ENCODE measurements at regions not wholly inside any gene's neighbourhood (a gene's known extent, or its start where the extent isn't known, plus 50 kb on each side); places are given as distances from the start of the nearest gene placed in this dataset.

GRCh38 chr20:48284315-48284714 lies 499.0 kb upstream of the SULF2 start:
- no peaks in the 10 kb centered on the region for H3K79me2 ChIP-seq (ENCODE audit: insufficient read depth, low read length)
- in situ Hi-C loops (cut with HindIII; ENCODE audit: extremely low pct_ligation_motif_present, low pct_unique_long_range_greater_than_20kb) (no loop called here), intact Hi-C loops (cut with micrococcal nuclease; ENCODE audit: unreplicated experiment) (no loop called here)
- H3K4me3 ChIP-seq (replicated peaks in 1 of 3; ENCODE audit: insufficient read depth in 1 of 3, low read depth in 2 of 3, low read length in 3 of 3): no peak overlapping the region
- peaks cover 67% of the 10 kb centered on the region for H3K4me1 ChIP-seq (ENCODE audit: insufficient read depth, low read length)
- no peak overlapping the region for H2AFZ ChIP-seq (ENCODE audit: low read length)
- TF ChIP-seq JDP2 (CRISPR knock-in tag; IDR thresholded peaks at IDR 0.05; ENCODE audit: borderline replicate concordance) (no peak), DMAP1 (CRISPR knock-in tag; IDR thresholded peaks at IDR 0.05) (0 out of 2 replicates have a peak, but pooled peaks have one; percentile 4)
- no TSS peak for BruUV-seq (replicated peaks)
- H3K27ac ChIP-seq (ENCODE audit: extremely low read length, insufficient read depth, low read length): no peak overlapping the region
- H3K9me3 ChIP-seq (ENCODE audit: low read length): no peaks in the 10 kb centered on the region
- H4K20me1 ChIP-seq (ENCODE audit: insufficient read depth, low read length): no peaks in the 10 kb centered on the region
- ChIA-PET POLR2A (no interaction called here), CTCF (ENCODE audit: low intra/inter-chr PET ratio, low total read pairs) (no interaction called here)
- 44% methylated on average over 4 of the region's 4 CpGs for WGBS (ENCODE audit: low lambda C conversion rate)
- no peak for FAIRE-seq
- ATAC-seq: no peak
- no peak overlapping the region for H3K9ac ChIP-seq (ENCODE audit: insufficient read depth, low read depth, low read length)
- peaks cover 0 to 3% of the 10 kb centered on the region in 2 experiments; a peak in 2 of 5 replicates for H3K27me3 ChIP-seq (ENCODE audit: control insufficient read depth in 1 of 2, insufficient read depth in 2 of 2, low read length in 2 of 2)
- no peaks in the 10 kb centered on the region for H3K36me3 ChIP-seq (replicated peaks in 1 of 2; ENCODE audit: control insufficient read depth in 1 of 2, insufficient read depth in 2 of 2, low read length in 2 of 2)
- no peak overlapping the region for H3K4me2 ChIP-seq (ENCODE audit: low read depth, low read length)
- no peak for DNase-seq (ENCODE audit: low spot score)

GRCh38 chr20:48283470-48284110 lies 498.3 kb upstream of the SULF2 start:
- peaks cover 61% of the 10 kb centered on the region for H3K4me1 ChIP-seq (ENCODE audit: insufficient read depth, low read length)
- DNase-seq (ENCODE audit: low spot score) (peak; percentile 82), ATAC-seq (peak; percentile 63), FAIRE-seq (no peak)
- H3K4me3 ChIP-seq (replicated peaks in 1 of 3; ENCODE audit: insufficient read depth in 1 of 3, low read depth in 2 of 3, low read length in 3 of 3): no peak overlapping the region
- H3K9ac ChIP-seq (ENCODE audit: insufficient read depth, low read depth, low read length): no peak overlapping the region
- no peak overlapping the region for H2AFZ ChIP-seq (ENCODE audit: low read length)
- H3K9me3 ChIP-seq (ENCODE audit: low read length): no peaks in the 10 kb centered on the region
- H3K79me2 ChIP-seq (ENCODE audit: insufficient read depth, low read length): no peaks in the 10 kb centered on the region
- intact Hi-C loops (cut with micrococcal nuclease; ENCODE audit: unreplicated experiment): no loop called here
- BruUV-seq (replicated peaks): no TSS peak
- no peaks in the 10 kb centered on the region for H3K36me3 ChIP-seq (replicated peaks in 1 of 2; ENCODE audit: control insufficient read depth in 1 of 2, insufficient read depth in 2 of 2, low read length in 2 of 2)
- in situ Hi-C loops (cut with HindIII; ENCODE audit: extremely low pct_ligation_motif_present, low pct_unique_long_range_greater_than_20kb): no loop called here
- no peaks in the 10 kb centered on the region for H4K20me1 ChIP-seq (ENCODE audit: insufficient read depth, low read length)
- no peaks in the 10 kb centered on the region for H3K27me3 ChIP-seq (ENCODE audit: control insufficient read depth in 1 of 2, insufficient read depth in 2 of 2, low read length in 2 of 2)
- peak overlapping the region; percentile 15; the same call in 1 of the 2 replicates for H3K4me2 ChIP-seq (ENCODE audit: low read depth, low read length)
- ChIA-PET POLR2A (interaction anchor here (1.8 kb wide), 1 partner anchor 13 kb away, joined by 5 read pairs; no protein-coding TSS in a partner anchor), CTCF (ENCODE audit: low intra/inter-chr PET ratio, low total read pairs) (no interaction called here)
- no peak overlapping the region for H3K27ac ChIP-seq (ENCODE audit: extremely low read length, insufficient read depth, low read length)
- WGBS (ENCODE audit: low lambda C conversion rate): 16% methylated on average over 13 of the region's 13 CpGs
- TF ChIP-seq ZNF777 (CRISPR knock-in tag; IDR thresholded peaks at IDR 0.05) (no peak), ZBTB7B (CRISPR knock-in tag; IDR thresholded peaks at IDR 0.05) (no peak), ZNF496 (CRISPR knock-in tag; IDR thresholded peaks at IDR 0.05; ENCODE audit: insufficient replicate concordance) (no peak), KLF13 (CRISPR knock-in tag; IDR thresholded peaks at IDR 0.05) (no peak), USF2 (IDR thresholded peaks at IDR 0.05; ENCODE audit: low read depth, low read length) (0 out of 2 replicates have a peak, but pooled peaks have one; percentile 1), USF2 (CRISPR knock-in tag; IDR thresholded peaks at IDR 0.05; ENCODE audit: borderline replicate concordance) (no peak; the same call in 1 of the 2 replicates), SOX5 (CRISPR knock-in tag; IDR thresholded peaks at IDR 0.05; ENCODE audit: borderline replicate concordance) (peak; percentile 90), ZNF44 (CRISPR knock-in tag; IDR thresholded peaks at IDR 0.05) (no peak), ZNF264 (CRISPR knock-in tag; IDR thresholded peaks at IDR 0.05) (no peak), ZNF644 (CRISPR knock-in tag; IDR thresholded peaks at IDR 0.05; ENCODE audit: low read depth) (peak; percentile 85), ELF4 (CRISPR knock-in tag; IDR thresholded peaks at IDR 0.05; ENCODE audit: borderline replicate concordance) (no peak), ADNP (CRISPR knock-in tag; IDR thresholded peaks at IDR 0.05) (no peak), ZNF670 (CRISPR knock-in tag; IDR thresholded peaks at IDR 0.05; ENCODE audit: borderline replicate concordance) (no peak), HCFC1 (IDR thresholded peaks at IDR 0.05; ENCODE audit: low read depth, low read length) (no peak), GTF2F1 (IDR thresholded peaks at IDR 0.05; ENCODE audit: low read length) (no peak), KDM2A (CRISPR knock-in tag; IDR thresholded peaks at IDR 0.05; ENCODE audit: borderline replicate concordance, low read depth) (peak; percentile 47; the same call in 1 of the 2 replicates), ZNF430 (CRISPR knock-in tag; IDR thresholded peaks at IDR 0.05) (peak; percentile 94), AGO1 (IDR thresholded peaks at IDR 0.05; ENCODE audit: low read depth, low read length, poor library complexity, severe bottlenecking) (no peak)
